Astrocyte of the spinal cord (primary cell): ENCODE measurements at regions not wholly inside any gene's neighbourhood (a gene's known extent, or its start where the extent isn't known, plus 50 kb on each side); places are given as distances from the start of the nearest gene placed in this dataset.
A peak's percentile ranks its signal among the peaks of the same experiment; 100 is the strongest.
"Not testable (repeated sequence)": the region's sequence is repeated elsewhere in the genome, so short reads cannot be mapped to it uniquely, and the experiment has no call there.

Experiments
- DNase-seq: peaks from one replicate; pipeline ENCODE4 v3.0.0; 2011; ENCODE audit warnings: low read depth, low spot score
- H3K4me3 ChIP-seq: 2 replicates; pipeline ENCODE4 v1.5.1; 2011; ENCODE audit warnings: low read depth, mild to moderate bottlenecking, low read length, moderate library complexity
- CTCF ChIP-seq: IDR thresholded peaks from 2 replicates; pipeline ENCODE4 v1.5.1; 2012; ENCODE audit warnings: low read depth, mild to moderate bottlenecking, low read length, inconsistent platforms
- in situ Hi-C: cut with HindIII; loops from 2 replicates; pipeline ENCODE4 v1.10.0; 2017; ENCODE audit warnings: low sequenced_read_pairs

- in situ Hi-C loops = no loop called here
- no peak for TF ChIP-seq CTCF
- no peak overlapping the region for H3K4me3 ChIP-seq
- DNase-seq = no peak
Observed at GRCh38 chr5:125081101-125081500, 334.7 kb upstream of the ZNF608 start.

DNA sequence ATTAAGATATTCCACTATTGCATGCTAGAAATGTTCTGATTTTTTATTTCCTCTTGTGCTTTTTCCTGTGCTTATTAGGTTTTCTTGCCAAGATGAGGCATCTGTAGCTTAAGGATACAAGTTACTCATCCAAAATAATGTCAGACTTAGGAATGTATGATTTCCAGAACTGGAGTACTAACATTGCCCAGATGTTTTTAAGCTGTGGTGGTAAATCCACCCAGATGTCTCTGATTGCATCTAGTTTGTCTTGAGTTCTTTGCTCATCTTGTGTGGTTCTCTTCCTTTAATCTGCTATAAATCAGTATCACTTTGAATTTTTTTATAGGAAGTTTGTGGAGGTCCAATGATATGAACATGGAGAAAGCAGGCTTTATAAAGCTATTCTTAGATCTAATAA, 337.5 kb upstream of the ZNF608 start:
- in situ Hi-C loops = no loop called here
- TF ChIP-seq CTCF = no peak
- no peak overlapping the region for H3K4me3 ChIP-seq
- DNase-seq = peak; percentile 67

DNA sequence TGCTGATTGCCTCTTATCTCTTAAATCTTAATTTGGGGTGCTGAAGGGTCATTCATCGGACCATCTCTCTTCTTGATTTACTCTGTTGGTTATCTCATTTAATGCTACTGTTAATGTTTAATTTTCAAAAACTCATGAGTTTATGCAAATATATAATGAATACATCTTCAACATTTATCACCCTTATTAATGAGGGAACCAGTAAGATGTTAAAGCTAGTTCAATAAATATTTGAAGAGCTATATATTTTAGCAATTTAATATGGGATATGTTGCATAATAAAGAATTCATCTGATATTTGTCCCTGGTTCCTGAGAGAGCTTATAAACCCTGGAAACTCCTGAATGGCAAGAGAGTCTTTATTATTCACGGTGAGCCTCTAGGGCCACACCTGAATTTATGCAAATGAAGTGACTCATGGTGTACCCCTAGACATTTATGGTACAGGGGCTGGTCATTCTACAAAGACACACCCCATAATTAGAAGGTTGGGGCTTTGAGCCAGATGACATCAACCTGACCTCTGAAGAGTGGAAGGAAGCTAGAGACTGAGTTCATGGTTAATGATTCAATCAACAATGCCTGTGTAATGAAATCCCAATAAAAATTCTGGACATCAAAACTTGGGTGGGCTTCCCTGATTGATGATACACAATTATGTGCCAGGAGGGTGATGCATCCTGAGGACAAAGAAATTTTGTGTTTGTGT, 339.5 kb upstream of the ZNF608 start:
- H3K4me3 ChIP-seq = no peak overlapping the region
- TF ChIP-seq CTCF = no peak
- no peak for DNase-seq
- in situ Hi-C loops = no loop called here

DNA sequence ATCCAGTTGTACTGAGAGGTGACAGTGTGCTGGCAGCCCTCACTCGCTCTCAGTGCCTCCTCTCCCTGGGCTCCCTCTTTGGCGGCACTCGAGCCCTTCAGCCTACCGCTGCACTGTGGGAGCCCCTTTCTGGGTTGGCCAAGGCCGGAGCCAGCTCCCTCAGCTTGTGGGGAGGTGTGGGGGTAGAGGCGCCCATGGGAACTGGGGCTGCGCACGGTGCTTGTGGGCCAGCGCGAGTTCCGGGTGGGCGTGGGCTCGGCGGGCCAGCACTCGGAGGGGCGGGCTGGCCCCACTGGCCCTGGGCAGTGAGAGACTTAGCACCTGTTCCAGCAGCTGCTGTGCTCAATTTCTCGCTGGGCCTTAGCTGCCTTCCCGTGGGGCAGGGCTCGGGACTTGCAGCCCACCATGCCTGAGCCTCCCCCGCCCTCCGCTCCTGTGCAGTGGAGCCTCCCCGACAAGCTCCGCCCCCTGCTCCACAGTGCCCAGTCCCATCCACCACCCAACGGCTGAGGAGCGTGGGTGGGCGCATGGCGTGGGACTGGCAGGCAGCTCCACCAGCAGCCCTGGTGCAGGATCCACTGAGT, 342.2 kb upstream of the ZNF608 start:
- DNase-seq = no peak
- TF ChIP-seq CTCF = no peak
- in situ Hi-C loops = no loop called here
- H3K4me3 ChIP-seq = no peak overlapping the region

DNA sequence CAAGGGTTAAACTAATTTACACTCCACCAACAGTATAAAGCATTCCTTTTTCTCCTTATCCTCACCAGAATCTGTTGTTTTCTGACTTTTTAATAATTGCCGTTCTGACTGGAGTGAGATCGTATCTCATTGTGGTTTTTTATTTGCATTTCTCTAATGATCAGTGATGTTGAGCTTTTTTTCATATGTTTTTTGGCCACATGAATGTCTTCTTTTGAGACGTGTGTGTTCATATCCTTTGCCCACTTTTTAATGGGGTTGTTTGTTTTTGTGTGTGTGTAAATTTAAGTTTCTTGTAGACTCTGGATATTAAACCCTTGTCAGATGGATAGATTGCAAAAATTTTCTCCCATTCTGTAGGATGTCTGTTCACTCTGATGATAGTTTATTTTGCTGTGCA, 345.7 kb upstream of the ZNF608 start:
- DNase-seq, in situ Hi-C loops, H3K4me3 ChIP-seq: not testable (repeated sequence)

DNA sequence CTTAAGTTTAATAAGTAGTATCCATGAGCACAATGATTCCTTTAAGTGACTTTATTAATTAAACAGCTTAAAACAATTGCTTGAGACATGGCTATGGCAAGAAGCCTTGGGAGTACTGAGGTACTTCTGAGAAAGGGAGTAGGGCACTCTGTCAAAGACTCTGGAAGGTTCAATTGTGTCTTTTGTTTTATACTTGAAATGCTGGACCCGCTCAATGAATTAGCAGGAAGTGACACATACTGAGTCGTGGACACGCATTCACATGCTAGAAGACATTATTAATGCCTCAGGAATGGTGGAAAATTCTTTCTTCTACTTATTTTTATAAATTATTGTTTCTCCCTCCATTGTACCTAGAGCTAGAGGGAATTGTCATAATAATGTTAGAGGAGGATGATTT, 347.3 kb upstream of the ZNF608 start:
- no peak overlapping the region for H3K4me3 ChIP-seq
- peak; percentile 81 for DNase-seq
- in situ Hi-C loops = no loop called here
- TF ChIP-seq CTCF = no peak

DNA sequence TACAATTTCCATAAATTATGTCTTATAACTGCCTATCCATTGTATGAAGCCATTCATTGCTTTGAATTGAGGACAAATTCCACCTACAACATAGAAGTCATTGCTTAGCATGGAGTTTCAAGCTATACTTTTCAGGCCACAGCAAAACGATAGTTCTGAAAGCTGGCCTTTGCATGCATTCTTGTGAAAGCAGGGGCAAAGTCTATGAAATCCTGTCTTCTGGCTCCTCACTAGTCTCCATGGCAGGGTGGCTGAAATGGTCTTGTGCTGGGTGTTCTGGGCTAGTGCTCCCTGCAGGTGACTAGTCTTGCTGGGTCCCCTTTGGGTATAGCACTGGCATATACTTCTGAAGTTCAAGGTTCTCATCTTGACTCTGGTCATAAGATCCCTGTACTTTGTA, 353.9 kb upstream of the ZNF608 start:
- no peak for DNase-seq
- no peak for TF ChIP-seq CTCF
- H3K4me3 ChIP-seq = no peak overlapping the region
- in situ Hi-C loops = no loop called here
